NCI-H526 treated with DMSO at 0.1 percent for 48 hours (cell line): ENCODE measurements at regions not wholly inside any gene's neighbourhood (a gene's known extent, or its start where the extent isn't known, plus 50 kb on each side); places are given as distances from the start of the nearest gene placed in this dataset.

Experiments used
- DNase-seq: peaks from one replicate; lab custom pipeline; 2025; lab: John Stamatoyannopoulos, UW

DNA sequence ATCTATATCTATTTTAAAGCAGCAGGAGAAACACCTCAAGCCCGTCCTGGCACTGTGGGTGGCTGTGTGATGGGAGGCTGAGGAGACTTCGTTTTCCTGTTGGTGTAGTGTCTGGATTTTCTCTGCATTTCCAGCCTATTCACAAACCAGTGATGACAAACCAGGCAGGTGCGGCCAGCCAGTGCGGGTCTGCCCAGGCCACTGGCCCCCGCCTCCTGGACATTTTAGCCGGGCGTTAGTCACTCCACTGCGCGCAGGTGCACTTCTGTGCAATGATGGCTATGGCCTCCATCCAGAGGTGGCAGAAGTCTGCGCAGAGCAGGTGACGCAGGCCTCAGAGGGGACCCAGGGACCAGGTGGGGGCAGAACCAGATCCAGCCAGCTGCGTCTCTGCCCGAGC, 64.9 kb upstream of the PITRM1 start:
- no peak for DNase-seq

DNA sequence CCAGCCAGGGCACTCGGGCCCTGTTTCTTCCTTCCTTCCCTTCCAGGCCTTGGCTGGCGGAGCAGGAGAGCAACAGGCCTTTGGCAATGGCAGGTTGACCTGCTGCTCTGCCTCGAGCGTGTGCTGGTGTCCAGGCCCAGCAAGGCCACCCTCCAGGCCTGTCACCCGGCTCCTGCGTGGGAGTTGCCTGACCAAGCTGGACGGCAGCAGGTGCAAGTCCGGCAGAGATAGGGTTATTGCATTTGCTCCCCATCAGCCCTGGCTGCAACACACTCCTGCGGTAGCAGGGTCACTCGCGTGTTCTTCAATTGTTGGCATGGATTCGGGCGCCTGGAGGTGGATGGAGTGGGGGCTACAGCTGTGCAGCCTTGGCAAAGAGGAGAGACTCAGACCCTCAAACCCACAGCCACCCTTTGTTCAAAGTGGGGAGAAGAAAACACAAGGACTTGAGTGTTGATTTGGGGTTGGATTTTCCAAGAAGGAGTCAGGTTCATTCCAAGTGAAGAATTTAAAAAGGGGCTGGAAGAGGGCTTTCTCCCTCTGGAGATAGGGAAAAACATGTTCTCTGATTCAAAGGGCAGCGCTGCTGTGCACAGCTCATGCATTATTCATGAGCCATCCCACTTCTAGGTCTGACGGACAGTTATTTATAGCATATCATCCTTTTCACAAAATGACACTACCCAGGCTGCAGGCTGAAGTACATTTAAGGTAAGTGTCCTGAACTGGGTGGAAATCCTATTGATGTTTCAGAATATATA, 64.2 kb upstream of the PITRM1 start:
- no peak for DNase-seq

DNA sequence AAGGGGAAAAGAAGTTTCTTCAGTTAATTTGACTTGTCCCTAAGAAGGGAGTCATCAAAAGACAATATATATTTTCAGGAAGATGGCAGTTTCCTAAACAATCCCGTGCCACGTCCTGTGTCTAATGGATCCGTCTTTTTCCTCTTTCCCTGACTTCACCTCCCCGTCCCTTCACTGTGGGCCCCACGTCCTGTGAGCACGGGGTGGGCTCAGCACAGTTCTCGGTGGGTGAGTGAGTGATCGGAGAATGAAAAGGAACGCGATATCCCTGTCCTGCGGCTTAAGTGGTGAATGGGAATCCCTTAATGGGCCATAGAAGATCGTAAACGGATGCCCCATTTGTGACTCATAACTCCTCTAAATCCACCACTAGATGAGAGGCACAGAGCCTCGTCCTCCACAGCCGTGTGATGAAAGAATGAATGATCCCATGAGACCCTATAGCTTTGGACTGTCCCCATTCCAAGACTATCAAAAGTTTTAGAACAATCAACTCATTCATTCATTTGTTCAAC, 63.5 kb upstream of the PITRM1 start:
- DNase-seq: no peak

GRCh38 chr10:3235395-3235794, 62.8 kb upstream of the PITRM1 start:
- no peak for DNase-seq

- DNase-seq: no peak
Observed at GRCh38 chr10:3233486-3233990, 61.0 kb upstream of the PITRM1 start.

DNA sequence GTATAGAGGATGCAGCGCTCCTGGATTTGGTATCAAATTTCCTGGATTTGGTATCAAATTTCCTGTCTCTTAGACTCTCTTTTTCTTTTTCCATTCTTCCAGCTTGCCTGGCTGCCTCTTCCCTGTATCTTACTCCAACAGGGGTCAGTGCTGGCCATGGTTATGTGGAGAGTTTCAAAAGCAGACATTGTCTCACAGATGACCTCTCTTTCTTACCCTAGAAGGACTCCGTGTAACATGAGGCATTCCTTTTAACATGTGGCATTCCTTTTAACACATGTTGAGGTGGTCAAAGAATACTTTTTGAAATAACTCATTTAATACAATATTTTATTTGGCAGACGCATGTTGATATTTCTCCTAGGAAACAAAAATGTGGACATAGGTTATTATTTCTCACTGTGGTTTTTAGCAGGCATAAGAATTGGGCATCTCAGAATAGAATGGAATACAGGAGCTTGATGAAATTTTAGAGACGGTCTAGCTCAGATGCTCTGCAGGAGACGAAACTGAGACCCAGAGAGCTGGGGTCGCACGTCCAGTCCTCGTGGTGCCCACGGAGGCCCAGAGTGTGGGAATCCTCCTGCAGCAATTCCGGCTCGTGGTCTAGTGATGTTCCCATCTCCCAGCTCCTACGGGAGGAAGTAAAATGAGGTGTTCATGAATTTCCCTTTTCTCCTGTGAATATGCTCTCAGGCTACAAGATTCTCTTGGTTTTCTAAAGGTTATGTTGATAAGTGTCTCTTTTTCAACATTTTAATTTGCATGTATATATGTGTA, 59.6 kb upstream of the PITRM1 start:
- no peak for DNase-seq

DNA sequence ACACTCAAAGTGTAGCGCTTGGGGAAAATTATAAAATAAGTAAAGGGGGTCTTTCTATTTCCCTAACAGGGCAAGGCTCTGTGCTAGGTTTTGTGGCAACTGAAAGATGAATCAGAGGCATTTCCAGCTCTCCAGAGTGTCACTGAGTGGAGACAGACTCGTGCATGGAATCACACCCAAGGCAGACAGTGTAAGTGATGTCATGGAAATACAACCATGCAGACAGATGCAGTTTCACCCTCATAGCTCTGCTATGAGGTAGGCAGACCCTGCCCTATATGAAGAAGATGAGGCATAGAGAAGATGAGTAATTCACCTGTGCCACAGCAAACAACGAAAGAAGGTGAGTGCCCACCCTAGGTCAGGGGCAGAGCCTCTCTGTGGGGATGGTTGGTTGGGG, 57.2 kb upstream of the PITRM1 start:
- DNase-seq: no peak

- no peak for DNase-seq
Observed at GRCh38 chr10:3228629-3228945, 56.0 kb upstream of the PITRM1 start.

DNA sequence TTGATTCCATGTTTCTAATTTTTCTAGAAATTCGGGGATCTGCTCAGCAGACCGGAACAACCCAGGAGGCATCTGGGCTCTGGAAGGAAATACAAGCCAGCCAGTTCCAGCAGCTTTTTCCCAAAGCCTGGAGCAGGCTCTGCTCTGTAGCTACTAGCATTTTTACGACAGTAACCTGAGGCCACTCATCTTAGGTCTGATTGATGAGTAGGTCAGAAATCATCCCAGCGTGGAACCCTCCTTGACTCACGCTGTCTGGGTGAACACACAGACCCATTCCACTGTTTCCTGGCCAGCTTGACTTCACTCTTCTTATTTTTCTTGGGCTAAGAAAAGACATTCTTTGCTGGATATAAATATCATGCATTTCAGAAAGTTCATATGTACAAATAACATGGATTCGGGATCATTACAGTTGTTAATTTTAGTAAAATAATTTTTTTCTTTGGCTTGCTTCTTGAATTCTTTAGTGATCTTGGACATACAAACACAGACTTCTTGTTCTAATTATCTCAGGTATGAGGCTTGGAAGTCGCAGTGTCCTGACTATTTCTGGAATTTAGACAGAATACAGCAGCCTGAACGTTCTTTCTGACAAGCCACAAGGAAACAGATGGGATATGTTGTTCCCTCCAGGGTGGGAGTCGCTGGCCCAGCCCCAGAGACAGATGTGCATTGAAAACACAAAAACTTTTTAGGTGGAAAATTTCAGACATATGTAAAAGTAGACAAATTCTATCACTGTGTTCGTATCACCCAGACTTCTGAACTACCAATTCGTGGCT, 54.6 kb upstream of the PITRM1 start:
- DNase-seq: no peak

DNA sequence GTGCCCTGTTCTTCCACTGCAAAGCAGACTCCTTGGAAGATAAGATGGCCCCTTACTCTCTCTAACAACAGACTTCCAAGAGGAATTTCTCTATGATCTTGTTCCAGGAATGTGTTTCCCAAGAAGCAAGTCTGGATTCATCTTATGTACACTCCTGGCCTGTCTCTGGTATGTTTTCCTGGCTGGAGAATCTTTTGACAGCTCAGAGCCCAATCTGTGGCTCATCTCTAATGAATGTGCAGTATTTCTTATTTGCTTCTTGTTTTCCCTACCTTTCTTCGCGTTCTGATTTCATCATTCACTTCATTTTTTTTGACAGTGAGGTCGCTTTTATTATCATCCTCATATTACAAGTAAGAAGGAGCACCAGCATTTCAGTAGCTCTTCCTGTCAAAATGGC, 53.0 kb upstream of the PITRM1 start:
- DNase-seq: no peak

DNA sequence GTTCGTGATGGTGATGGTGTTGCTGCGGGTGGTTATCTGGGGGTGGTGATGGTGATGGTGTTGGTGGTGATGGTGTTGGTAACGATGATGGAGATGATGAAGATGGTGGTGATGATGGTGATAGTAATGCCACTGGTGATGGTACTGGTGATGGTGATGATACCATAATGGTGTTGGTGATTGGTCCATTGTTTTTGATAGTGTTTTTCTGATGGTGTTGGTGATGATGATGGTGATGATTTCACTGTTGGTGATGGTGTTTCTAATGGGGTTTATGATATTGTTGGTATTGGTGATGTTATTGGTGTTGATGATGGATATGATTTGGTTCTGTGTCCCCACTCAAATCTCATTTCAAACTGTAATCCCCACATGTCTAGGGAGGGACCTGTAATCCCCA, 51.7 kb upstream of the PITRM1 start:
- no peak for DNase-seq

- no peak for DNase-seq
Observed at GRCh38 chr10:3222626-3223025, 50.0 kb upstream of the PITRM1 start.
